MCF 10A (cell line): ENCODE measurements at regions not wholly inside any gene's neighbourhood (a gene's known extent, or its start where the extent isn't known, plus 50 kb on each side); places are given as distances from the start of the nearest gene placed in this dataset.

Source experiments
- BruUV-seq: library from RNA; stranded (reverse); fragments of 400-500 nt; replicated peaks from 2 replicates; lab custom pipeline; 2021; lab: Mats Ljungman, UMichigan
- CTCF ChIA-PET: fragments of 300-600 bp; sonication (Branson Sonifier 250); formaldehyde crosslinking; extraction: SDS; loops from one replicate; lab custom pipeline; 2021; ENCODE audit warnings: antibody characterized with exemption, inconsistent platforms; lab: Yijun Ruan, JAX
- POLR2A ChIA-PET: fragments of 300-600, 350-650 bp; sonication (Branson Sonifier 250); formaldehyde crosslinking; extraction: SDS; loops from one replicate; lab custom pipeline; 2020; ENCODE audit warnings: antibody characterized with exemption, inconsistent platforms; lab: Yijun Ruan, JAX
- DNase-seq: peaks from one replicate; pipeline ENCODE4 v3.0.0-alpha.2; 2018; ENCODE audit not compliant: unreplicated experiment
- H3K27ac Mint-ChIP-seq: one replicate; pipeline ENCODE4 v1.8.0; 2022; ENCODE audit warnings: mild to moderate bottlenecking, low read depth, mixed read lengths; ENCODE audit not compliant: unreplicated experiment
- H3K27me3 Mint-ChIP-seq: one replicate; pipeline ENCODE4 v1.8.0; 2022; ENCODE audit warnings: mixed read lengths; ENCODE audit not compliant: insufficient read depth, unreplicated experiment
- H3K36me3 Mint-ChIP-seq: one replicate; pipeline ENCODE4 v1.8.0; 2022; ENCODE audit warnings: mild to moderate bottlenecking, moderate library complexity, mixed read lengths; ENCODE audit not compliant: insufficient read depth, unreplicated experiment
- H3K4me1 Mint-ChIP-seq: one replicate; pipeline ENCODE4 v1.8.0; 2022; ENCODE audit warnings: mixed read lengths; ENCODE audit not compliant: insufficient read depth, unreplicated experiment
- H3K4me3 Mint-ChIP-seq: one replicate; pipeline ENCODE4 v1.8.0; 2022; ENCODE audit warnings: mild to moderate bottlenecking, moderate library complexity, mixed read lengths; ENCODE audit not compliant: unreplicated experiment
- H3K9me3 Mint-ChIP-seq: one replicate; pipeline ENCODE4 v1.8.0; 2022; ENCODE audit warnings: mixed read lengths; ENCODE audit not compliant: unreplicated experiment
- CTCF ChIP-seq: fragments of 200-600 bp; IDR thresholded peaks from one replicate; pipeline ENCODE4 v1.8.0; 2022; ENCODE audit warnings: antibody characterized with exemption, mild to moderate bottlenecking; ENCODE audit not compliant: unreplicated experiment
- intact Hi-C: fragments of 100-400 bp; cut with micrococcal nuclease; formaldehyde crosslinking; loops from 2 replicates; pipeline ENCODE4 v1.14.1; 2022

GRCh38 chr7:145862212-145862611, 254.4 kb upstream of the CNTNAP2 start:
- no peak overlapping the region for H3K27ac Mint-ChIP-seq
- no TSS peak for BruUV-seq
- DNase-seq, result no peak
- H3K27me3 Mint-ChIP-seq, result no peaks in the 10 kb centered on the region
- intact Hi-C loops, result no loop called here
- H3K4me3 Mint-ChIP-seq, result no peak overlapping the region
- H3K9me3 Mint-ChIP-seq, result peaks cover 5% of the 10 kb centered on the region
- H3K4me1 Mint-ChIP-seq, result no peaks in the 10 kb centered on the region
- TF ChIP-seq CTCF, result no peak
- ChIA-PET POLR2A (no interaction called here), CTCF (interaction anchor here (0.6 kb wide), 1 partner anchor 881 kb away, joined by 3 read pairs; no protein-coding TSS in a partner anchor)
- no peaks in the 10 kb centered on the region for H3K36me3 Mint-ChIP-seq

DNA sequence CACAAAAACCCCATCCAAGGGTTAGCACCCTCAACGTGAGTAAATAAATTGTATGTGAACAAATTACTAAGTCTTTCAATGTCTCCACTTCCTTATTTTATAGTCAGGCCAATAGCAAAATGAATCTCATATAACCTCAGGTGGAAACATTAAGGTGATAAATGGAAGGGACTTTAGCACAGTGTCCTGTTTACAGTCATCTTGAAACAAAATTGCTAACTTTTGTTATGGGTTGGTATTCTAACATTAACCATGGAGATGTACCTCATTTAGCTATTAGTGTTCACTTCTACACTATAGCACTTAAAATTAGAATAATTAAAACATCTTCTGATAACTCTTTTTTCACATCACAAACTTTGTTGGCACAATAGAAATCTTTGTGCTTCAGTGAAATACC, 255.8 kb upstream of the CNTNAP2 start:
- no peak overlapping the region for H3K4me3 Mint-ChIP-seq
- no peaks in the 10 kb centered on the region for H3K36me3 Mint-ChIP-seq
- CTCF ChIA-PET, result interaction anchor here (1.0 kb wide), 1 partner anchor 12 kb away, joined by 3 read pairs; no protein-coding TSS in a partner anchor
- H3K27me3 Mint-ChIP-seq, result no peaks in the 10 kb centered on the region
- H3K27ac Mint-ChIP-seq, result no peak overlapping the region
- peaks cover 1% of the 10 kb centered on the region for H3K9me3 Mint-ChIP-seq
- no peak for TF ChIP-seq CTCF
- intact Hi-C loops, result no loop called here
- DNase-seq, result no peak
- POLR2A ChIA-PET, result no interaction called here
- no peaks in the 10 kb centered on the region for H3K4me1 Mint-ChIP-seq
- no TSS peak for BruUV-seq

GRCh38 chr7:145850636-145851035, 266.0 kb upstream of the CNTNAP2 start:
- Mint-ChIP-seq H3K4me3 (no peak overlapping the region), H3K4me1 (no peaks in the 10 kb centered on the region), H3K27ac (no peak overlapping the region), H3K9me3 (peaks cover 5% of the 10 kb centered on the region), H3K36me3 (no peaks in the 10 kb centered on the region), H3K27me3 (peaks cover 22% of the 10 kb centered on the region)
- ChIA-PET POLR2A (no interaction called here), CTCF (interaction anchor here (0.5 kb wide), 1 partner anchor 18 kb away, joined by 3 read pairs; no protein-coding TSS in a partner anchor)
- BruUV-seq, result no TSS peak
- DNase-seq, result no peak
- intact Hi-C loops, result no loop called here
- no peak for TF ChIP-seq CTCF

DNA sequence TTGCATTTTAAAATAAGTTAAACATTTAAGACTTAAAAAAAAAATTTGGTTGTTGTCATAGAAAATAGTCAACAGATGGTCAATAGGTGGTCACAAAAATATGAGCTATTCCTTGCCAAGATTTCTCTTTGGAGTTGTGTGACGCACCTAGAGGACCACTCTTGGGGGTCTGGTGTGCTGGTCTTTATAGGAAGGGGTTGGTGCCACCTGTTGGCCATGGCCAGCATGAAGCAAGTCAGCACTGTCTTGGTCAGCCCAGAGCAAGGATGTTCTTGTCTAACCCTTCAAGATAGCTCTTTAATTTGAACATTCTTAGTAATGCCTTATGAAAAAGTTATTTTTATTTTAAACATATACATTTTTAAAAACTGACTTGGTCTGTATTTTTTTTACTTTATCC, 267.9 kb upstream of the CNTNAP2 start:
- H3K9me3 Mint-ChIP-seq, result no peaks in the 10 kb centered on the region
- CTCF ChIA-PET, result interaction anchor here (0.7 to 1.8 kb wide), 11 partner anchors 9 to 1043 kb away, joined by 3 to 9 read pairs (median 3); no protein-coding TSS in a partner anchor
- DNase-seq, result peak; percentile 27
- POLR2A ChIA-PET, result no interaction called here
- H3K4me1 Mint-ChIP-seq, result no peaks in the 10 kb centered on the region
- H3K27ac Mint-ChIP-seq, result no peak overlapping the region
- no peaks in the 10 kb centered on the region for H3K36me3 Mint-ChIP-seq
- H3K4me3 Mint-ChIP-seq, result no peak overlapping the region
- TF ChIP-seq CTCF, result peak; percentile 48
- intact Hi-C loops, result loop anchor here (1.0 kb wide), 2 partner anchors 678 to 812 kb away; no protein-coding TSS in a partner anchor
- no TSS peak for BruUV-seq
- H3K27me3 Mint-ChIP-seq, result peaks cover 25% of the 10 kb centered on the region
